GM23338 (cell line): ENCODE measurements at regions not wholly inside any gene's neighbourhood (a gene's known extent, or its start where the extent isn't known, plus 50 kb on each side); places are given as distances from the start of the nearest gene placed in this dataset.

Experiments
- ATAC-seq: fragments of 200-7000 bp; cut with Tn5 transposase; 3 replicates; pipeline ENCODE4 v1.9.1; 2020
- DNase-seq: peaks from one replicate; pipeline ENCODE4 v3.0.0-alpha.2; 2015; ENCODE audit warnings: low spot score
- H2AFZ ChIP-seq: fragments of 200-600 bp; sonication (generic); 2 replicates; pipeline ENCODE4 v1.8.0; 2016; ENCODE audit warnings: antibody characterized with exemption, mild to moderate bottlenecking, moderate library complexity
- H3F3A ChIP-seq: fragments of 200-600 bp; sonication (generic); replicated peaks from 2 replicates; pipeline ENCODE4 v1.8.0; 2017; ENCODE audit warnings: antibody characterized with exemption, mixed run types, low read depth
- H3K27ac ChIP-seq: fragments of 200-600 bp; sonication (generic); 2 replicates; pipeline ENCODE4 v1.6.1; 2016; ENCODE audit warnings: low read depth
- H3K27me3 ChIP-seq: fragments of 200-600 bp; sonication (generic); 2 replicates; pipeline ENCODE4 v1.8.0; 2016; ENCODE audit warnings: mild to moderate bottlenecking, mixed run types, moderate library complexity; ENCODE audit not compliant: insufficient read depth
- H3K36me3 ChIP-seq: fragments of 200-600 bp; sonication (generic); 2 replicates; pipeline ENCODE4 v1.8.0; 2016; ENCODE audit warnings: mild to moderate bottlenecking; ENCODE audit not compliant: insufficient read depth
- H3K4me1 ChIP-seq: fragments of 200-600 bp; sonication (generic); 2 replicates; pipeline ENCODE4 v1.8.0; 2016; ENCODE audit warnings: mild to moderate bottlenecking, moderate library complexity; ENCODE audit not compliant: insufficient read depth
- H3K4me2 ChIP-seq: fragments of 200-600 bp; sonication (generic); 2 replicates; pipeline ENCODE4 v1.7.1; 2017; ENCODE audit warnings: mixed run types
- H3K4me3 ChIP-seq: fragments of 200-600 bp; sonication (generic); 2 replicates; pipeline ENCODE4 v1.6.1; 2016; ENCODE audit warnings: mixed run types
- H3K79me2 ChIP-seq: fragments of 200-600 bp; sonication (generic); replicated peaks from 2 replicates; pipeline ENCODE4 v1.8.0; 2017; ENCODE audit warnings: mild to moderate bottlenecking; ENCODE audit not compliant: insufficient read depth
- H3K9me2 ChIP-seq: fragments of 200-600 bp; sonication (generic); 2 replicates; pipeline ENCODE4 v1.8.0; 2017; ENCODE audit not compliant: insufficient read depth
- H4K20me1 ChIP-seq: fragments of 200-600 bp; sonication (generic); replicated peaks from 2 replicates; pipeline ENCODE4 v1.8.0; 2017; ENCODE audit warnings: mild to moderate bottlenecking; ENCODE audit not compliant: insufficient read depth
- H3K27ac Mint-ChIP-seq: 2 replicates; pipeline ENCODE4 v1.8.0; 2020; ENCODE audit warnings: inconsistent platforms, mild to moderate bottlenecking, moderate library complexity, mixed read lengths
- H3K27me3 Mint-ChIP-seq: 3 replicates; pipeline ENCODE4 v1.8.0; 2022; ENCODE audit warnings: low read depth, mild to moderate bottlenecking, moderate library complexity, mixed read lengths, inconsistent platforms; ENCODE audit not compliant: insufficient read depth, poor library complexity
- H3K36me3 Mint-ChIP-seq: 3 replicates; pipeline ENCODE4 v1.8.0; 2021; ENCODE audit warnings: low read depth, mild to moderate bottlenecking, inconsistent platforms, moderate library complexity, mixed read lengths
- H3K4me1 Mint-ChIP-seq: 3 replicates; pipeline ENCODE4 v1.8.0; 2020; ENCODE audit warnings: mild to moderate bottlenecking, inconsistent platforms, mixed read lengths
- H3K4me3 Mint-ChIP-seq: 3 replicates; pipeline ENCODE4 v1.8.0; 2021; ENCODE audit warnings: moderate library complexity, mild to moderate bottlenecking, inconsistent platforms, mixed read lengths
- H3K9me3 Mint-ChIP-seq: 3 replicates; pipeline ENCODE4 v1.8.0; 2020; ENCODE audit warnings: moderate library complexity, mild to moderate bottlenecking, inconsistent platforms, mixed read lengths
- CREB1 ChIP-seq: fragments of 250-450 bp; sonication (Bioruptor Pico); IDR thresholded peaks from 2 replicates; pipeline ENCODE4 v1.5.0; 2020; ENCODE audit warnings: low read depth, mild to moderate bottlenecking, moderate library complexity
- EZH2 ChIP-seq: fragments of 200-600 bp; sonication (generic); IDR thresholded peaks from one replicate; pipeline ENCODE4 v1.8.0; 2017; ENCODE audit warnings: antibody characterized with exemption, mild to moderate bottlenecking, low read depth; ENCODE audit not compliant: unreplicated experiment
- EZH2phosphoT487 ChIP-seq: fragments of 200-600 bp; sonication (generic); IDR thresholded peaks from one replicate; pipeline ENCODE4 v1.8.1; 2018; ENCODE audit warnings: antibody characterized with exemption; ENCODE audit not compliant: unreplicated experiment
- JUNB ChIP-seq: IDR thresholded peaks from one replicate; pipeline ENCODE4 v1.6.1; 2016; ENCODE audit warnings: antibody characterized with exemption; ENCODE audit not compliant: unreplicated experiment
- NANOG ChIP-seq: IDR thresholded peaks from 2 replicates; pipeline ENCODE4 v1.6.1; 2016; ENCODE audit warnings: antibody characterized with exemption, borderline replicate concordance
- POLR2AphosphoS5 ChIP-seq: IDR thresholded peaks from 2 replicates; pipeline ENCODE4 v1.6.1; 2016; ENCODE audit warnings: antibody characterized with exemption, low read depth
- STAT1 ChIP-seq: IDR thresholded peaks from one replicate; pipeline ENCODE4 v1.6.1; 2016; ENCODE audit warnings: antibody characterized with exemption; ENCODE audit not compliant: unreplicated experiment
- ZNF331 ChIP-seq: fragments of 250-450 bp; sonication (Bioruptor Pico); IDR thresholded peaks from 2 replicates; pipeline ENCODE4 v1.5.0; 2020; ENCODE audit warnings: low read depth, mild to moderate bottlenecking, moderate library complexity
- TF ChIP-seq, protein P1 (sequence below): IDR thresholded peaks from one replicate; pipeline ENCODE4 v1.6.1; 2018; ENCODE audit warnings: antibody characterized with exemption; ENCODE audit not compliant: unreplicated experiment
- TF ChIP-seq, protein P2 (sequence below): IDR thresholded peaks from 2 replicates; pipeline ENCODE4 v1.6.1; 2016; ENCODE audit warnings: antibody characterized with exemption
- TF ChIP-seq, protein P3 (sequence below), 2 experiments: fragments of 200-600 bp in 1 of 2; sonication (generic) in 1 of 2; conservative IDR thresholded peaks; 2 replicates each; pipeline versions ENCODE4 v1.5.1 to v1.6.1; 2016 to 2017; ENCODE audit warnings: antibody characterized with exemption in 2 of 2, low read depth in 2 of 2, mild to moderate bottlenecking in 2 of 2, moderate library complexity in 1 of 2

- no peak overlapping the region for H3K27ac Mint-ChIP-seq
- Histone ChIP-seq H3K9me2 (peaks cover 8% of the 10 kb centered on the region; the same call in 1 of the 2 replicates), H3K27ac (no peak overlapping the region), H3K4me1 (no peaks in the 10 kb centered on the region), H3K4me2 (no peak overlapping the region), H2AFZ (no peak overlapping the region), H3F3A (no peaks in the 10 kb centered on the region), H3K79me2 (no peaks in the 10 kb centered on the region; the same call in 1 of the 2 replicates), H3K4me3 (no peak overlapping the region), H4K20me1 (no peaks in the 10 kb centered on the region), H3K36me3 (peaks cover 12% of the 10 kb centered on the region; the same call in 1 of the 2 replicates), H3K27me3 (no peaks in the 10 kb centered on the region)
- peaks cover 44% of the 10 kb centered on the region for H3K9me3 Mint-ChIP-seq
- no peaks in the 10 kb centered on the region for H3K4me1 Mint-ChIP-seq
- TF ChIP-seq JUNB (no peak), STAT1 (no peak), EZH2phosphoT487 (no peak), NANOG (no peak), ZNF331 (CRISPR knock-in tag) (no peak), CREB1 (CRISPR knock-in tag) (no peak), EZH2 (no peak), POLR2AphosphoS5 (no peak)
- TF ChIP-seq, protein P1, sequence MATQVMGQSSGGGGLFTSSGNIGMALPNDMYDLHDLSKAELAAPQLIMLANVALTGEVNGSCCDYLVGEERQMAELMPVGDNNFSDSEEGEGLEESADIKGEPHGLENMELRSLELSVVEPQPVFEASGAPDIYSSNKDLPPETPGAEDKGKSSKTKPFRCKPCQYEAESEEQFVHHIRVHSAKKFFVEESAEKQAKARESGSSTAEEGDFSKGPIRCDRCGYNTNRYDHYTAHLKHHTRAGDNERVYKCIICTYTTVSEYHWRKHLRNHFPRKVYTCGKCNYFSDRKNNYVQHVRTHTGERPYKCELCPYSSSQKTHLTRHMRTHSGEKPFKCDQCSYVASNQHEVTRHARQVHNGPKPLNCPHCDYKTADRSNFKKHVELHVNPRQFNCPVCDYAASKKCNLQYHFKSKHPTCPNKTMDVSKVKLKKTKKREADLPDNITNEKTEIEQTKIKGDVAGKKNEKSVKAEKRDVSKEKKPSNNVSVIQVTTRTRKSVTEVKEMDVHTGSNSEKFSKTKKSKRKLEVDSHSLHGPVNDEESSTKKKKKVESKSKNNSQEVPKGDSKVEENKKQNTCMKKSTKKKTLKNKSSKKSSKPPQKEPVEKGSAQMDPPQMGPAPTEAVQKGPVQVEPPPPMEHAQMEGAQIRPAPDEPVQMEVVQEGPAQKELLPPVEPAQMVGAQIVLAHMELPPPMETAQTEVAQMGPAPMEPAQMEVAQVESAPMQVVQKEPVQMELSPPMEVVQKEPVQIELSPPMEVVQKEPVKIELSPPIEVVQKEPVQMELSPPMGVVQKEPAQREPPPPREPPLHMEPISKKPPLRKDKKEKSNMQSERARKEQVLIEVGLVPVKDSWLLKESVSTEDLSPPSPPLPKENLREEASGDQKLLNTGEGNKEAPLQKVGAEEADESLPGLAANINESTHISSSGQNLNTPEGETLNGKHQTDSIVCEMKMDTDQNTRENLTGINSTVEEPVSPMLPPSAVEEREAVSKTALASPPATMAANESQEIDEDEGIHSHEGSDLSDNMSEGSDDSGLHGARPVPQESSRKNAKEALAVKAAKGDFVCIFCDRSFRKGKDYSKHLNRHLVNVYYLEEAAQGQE = no peak
- TF ChIP-seq, protein P2, sequence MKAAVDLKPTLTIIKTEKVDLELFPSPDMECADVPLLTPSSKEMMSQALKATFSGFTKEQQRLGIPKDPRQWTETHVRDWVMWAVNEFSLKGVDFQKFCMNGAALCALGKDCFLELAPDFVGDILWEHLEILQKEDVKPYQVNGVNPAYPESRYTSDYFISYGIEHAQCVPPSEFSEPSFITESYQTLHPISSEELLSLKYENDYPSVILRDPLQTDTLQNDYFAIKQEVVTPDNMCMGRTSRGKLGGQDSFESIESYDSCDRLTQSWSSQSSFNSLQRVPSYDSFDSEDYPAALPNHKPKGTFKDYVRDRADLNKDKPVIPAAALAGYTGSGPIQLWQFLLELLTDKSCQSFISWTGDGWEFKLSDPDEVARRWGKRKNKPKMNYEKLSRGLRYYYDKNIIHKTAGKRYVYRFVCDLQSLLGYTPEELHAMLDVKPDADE = no peak
- TF ChIP-seq, protein P3, sequence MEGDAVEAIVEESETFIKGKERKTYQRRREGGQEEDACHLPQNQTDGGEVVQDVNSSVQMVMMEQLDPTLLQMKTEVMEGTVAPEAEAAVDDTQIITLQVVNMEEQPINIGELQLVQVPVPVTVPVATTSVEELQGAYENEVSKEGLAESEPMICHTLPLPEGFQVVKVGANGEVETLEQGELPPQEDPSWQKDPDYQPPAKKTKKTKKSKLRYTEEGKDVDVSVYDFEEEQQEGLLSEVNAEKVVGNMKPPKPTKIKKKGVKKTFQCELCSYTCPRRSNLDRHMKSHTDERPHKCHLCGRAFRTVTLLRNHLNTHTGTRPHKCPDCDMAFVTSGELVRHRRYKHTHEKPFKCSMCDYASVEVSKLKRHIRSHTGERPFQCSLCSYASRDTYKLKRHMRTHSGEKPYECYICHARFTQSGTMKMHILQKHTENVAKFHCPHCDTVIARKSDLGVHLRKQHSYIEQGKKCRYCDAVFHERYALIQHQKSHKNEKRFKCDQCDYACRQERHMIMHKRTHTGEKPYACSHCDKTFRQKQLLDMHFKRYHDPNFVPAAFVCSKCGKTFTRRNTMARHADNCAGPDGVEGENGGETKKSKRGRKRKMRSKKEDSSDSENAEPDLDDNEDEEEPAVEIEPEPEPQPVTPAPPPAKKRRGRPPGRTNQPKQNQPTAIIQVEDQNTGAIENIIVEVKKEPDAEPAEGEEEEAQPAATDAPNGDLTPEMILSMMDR (conservative IDR thresholded peaks at IDR 0.05; ENCODE audit: low read depth in 2 of 2) = no peak
- DNase-seq = no peak
- no peak for ATAC-seq
- H3K27me3 Mint-ChIP-seq = no peaks in the 10 kb centered on the region
- no peak overlapping the region for H3K4me3 Mint-ChIP-seq
- H3K36me3 Mint-ChIP-seq = peaks cover 52% of the 10 kb centered on the region
These were observed 307.6 kb upstream of the TNC start for GRCh38 chr9:115425601-115426000.
